Neuronal stem cell (in vitro differentiated cells): ENCODE measurements at regions not wholly inside any gene's neighbourhood (a gene's known extent, or its start where the extent isn't known, plus 50 kb on each side); places are given as distances from the start of the nearest gene placed in this dataset.

Experiments used
- DNase-seq: peaks from one replicate; pipeline ENCODE4 v3.0.0-alpha.2; 2013; ENCODE audit warnings: low spot score
- H2AFZ ChIP-seq: one replicate; pipeline ENCODE4 v1.6.1; 2013; ENCODE audit warnings: mild to moderate bottlenecking, low read length, inconsistent platforms
- H2AK5ac ChIP-seq: 2 replicates; pipeline ENCODE4 v1.6.1; 2013; ENCODE audit warnings: low read depth, mild to moderate bottlenecking, inconsistent platforms, low read length, moderate library complexity, mixed read lengths
- H2BK120ac ChIP-seq: 2 replicates; pipeline ENCODE4 v1.6.1; 2013; ENCODE audit warnings: low read depth, mild to moderate bottlenecking, inconsistent platforms, low read length, moderate library complexity, mixed read lengths
- H2BK12ac ChIP-seq: one replicate; pipeline ENCODE4 v1.6.1; 2013; ENCODE audit warnings: low read length, inconsistent platforms
- H2BK15ac ChIP-seq: 2 replicates; pipeline ENCODE4 v1.6.1; 2013; ENCODE audit warnings: mild to moderate bottlenecking, low read length, inconsistent platforms, mixed read lengths
- H2BK5ac ChIP-seq: one replicate; pipeline ENCODE4 v1.6.1; 2013; ENCODE audit warnings: inconsistent platforms, mild to moderate bottlenecking, low read length, moderate library complexity
- H3K14ac ChIP-seq: one replicate; pipeline ENCODE4 v1.6.1; 2013; ENCODE audit warnings: low read length, inconsistent platforms
- H3K18ac ChIP-seq: 2 replicates; pipeline ENCODE4 v1.6.1; 2013; ENCODE audit warnings: low read length, inconsistent platforms
- H3K23ac ChIP-seq: 2 replicates; pipeline ENCODE4 v1.6.1; 2013; ENCODE audit warnings: low read depth, mild to moderate bottlenecking, mixed read lengths, low read length, inconsistent platforms; ENCODE audit not compliant: poor library complexity
- H3K27ac ChIP-seq: replicated peaks from 3 replicates; pipeline ENCODE4 v1.5.1; 2013; ENCODE audit warnings: low read length, inconsistent platforms
- H3K27me3 ChIP-seq, 3 experiments: 2 replicates each; pipeline ENCODE4 v1.6.1; 2013; ENCODE audit warnings: low read length in 3 of 3, mild to moderate bottlenecking in 2 of 3, inconsistent platforms in 1 of 3, low read depth in 1 of 3, mixed read lengths in 1 of 3, moderate library complexity in 1 of 3; ENCODE audit not compliant: control insufficient read depth in 3 of 3, insufficient read depth in 3 of 3
- H3K36me3 ChIP-seq, 2 donors: replicated peaks in 1 of 2; 2 replicates each; pipeline ENCODE4 v1.6.1; 2013; ENCODE audit warnings: low read length in 2 of 2; ENCODE audit not compliant: control insufficient read depth in 2 of 2, insufficient read depth in 2 of 2
- H3K4ac ChIP-seq: 2 replicates; pipeline ENCODE4 v1.6.1; 2013; ENCODE audit warnings: inconsistent platforms, mild to moderate bottlenecking, low read length, moderate library complexity
- H3K4me1 ChIP-seq, 2 donors: 1 replicate in 1 of 2; 2 replicates in 1 of 2; pipeline ENCODE4 v1.6.1; 2013; ENCODE audit warnings: low read length in 2 of 2, low read depth in 1 of 2; ENCODE audit not compliant: control insufficient read depth in 2 of 2, insufficient read depth in 1 of 2
- H3K4me2 ChIP-seq: one replicate; pipeline ENCODE4 v1.6.1; 2013; ENCODE audit warnings: mild to moderate bottlenecking, low read length, inconsistent platforms; ENCODE audit not compliant: insufficient read depth, poor library complexity, severe bottlenecking
- H3K4me3 ChIP-seq, 2 donors: 2 replicates each; pipeline ENCODE4 v1.5.1; 2013; ENCODE audit warnings: low read length in 2 of 2, mild to moderate bottlenecking in 2 of 2, inconsistent platforms in 1 of 2, moderate library complexity in 1 of 2
- H3K79me1 ChIP-seq: one replicate; pipeline ENCODE4 v1.6.1; 2013; ENCODE audit warnings: low read depth, mild to moderate bottlenecking, inconsistent platforms, low read length, moderate library complexity
- H3K9ac ChIP-seq: one replicate; pipeline ENCODE4 v1.6.1; 2013; ENCODE audit warnings: mild to moderate bottlenecking, low read depth, low read length, inconsistent platforms; ENCODE audit not compliant: poor library complexity
- H3K9me3 ChIP-seq, 2 donors: replicated peaks in 1 of 2; 2 replicates each; pipeline versions ENCODE3 to v1.6.1; 2013; ENCODE audit warnings: low read length in 2 of 2, mild to moderate bottlenecking in 2 of 2, inconsistent platforms in 1 of 2, low read depth in 1 of 2, mixed read lengths in 1 of 2, moderate library complexity in 1 of 2; ENCODE audit not compliant: control insufficient read depth in 2 of 2, insufficient read depth in 1 of 2
- H4K8ac ChIP-seq: one replicate; pipeline ENCODE4 v1.6.1; 2013; ENCODE audit warnings: low read depth, mild to moderate bottlenecking, inconsistent platforms, low read length, moderate library complexity
- H4K91ac ChIP-seq: one replicate; pipeline ENCODE4 v1.6.1; 2013; ENCODE audit warnings: low read length, low read depth, mild to moderate bottlenecking, inconsistent platforms; ENCODE audit not compliant: poor library complexity
- WGBS, 2 donors: extraction: QIAGEN DNeasy Blood & Tissue Kit; methylation state at CpG; one replicate each; pipeline ENCODE4 v1.1.7; 2013; ENCODE audit warnings: missing lambda C conversion rate in 2 of 2, mixed read lengths in 1 of 2; ENCODE audit not compliant: insufficient read length in 2 of 2, insufficient replicate concordance in 1 of 2; ENCODE audit errors: extremely low coverage in 2 of 2; 5-methylcytosine and 5-hydroxymethylcytosine counted together

DNA sequence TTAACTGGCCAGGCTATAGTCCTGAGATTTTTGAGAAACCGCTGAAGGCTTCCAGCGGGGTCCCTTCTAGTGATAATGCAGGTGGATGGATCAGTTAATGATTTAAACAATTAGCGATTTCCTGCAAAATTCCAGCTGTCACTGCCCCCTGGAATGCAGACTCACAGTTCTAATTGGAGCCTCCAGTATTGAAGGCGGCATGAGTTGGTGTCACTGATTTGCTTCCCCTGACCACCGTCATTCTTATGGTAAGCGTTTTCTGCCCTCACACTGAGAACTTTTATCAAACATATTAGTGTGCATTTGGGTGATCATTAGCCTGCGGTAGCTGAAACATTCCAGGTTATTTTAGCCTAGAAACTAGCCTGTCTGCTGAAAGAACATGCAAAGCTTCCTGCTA lies 99.1 kb downstream of the TMSB4Y start:
- no peak overlapping the region for H2AK5ac ChIP-seq
- no peak overlapping the region for H2BK5ac ChIP-seq
- H2BK120ac ChIP-seq, result no peak overlapping the region
- no CpG with 5 or more reads among the region's 7 CpGs for WGBS, 2 donors
- no peak overlapping the region for H3K18ac ChIP-seq
- no peak overlapping the region for H4K8ac ChIP-seq
- H3K4me1 ChIP-seq, result peaks cover 0 to 3% of the 10 kb centered on the region in 2 donors
- H2BK15ac ChIP-seq, result no peak overlapping the region
- H3K9ac ChIP-seq, result no peak overlapping the region
- no peak overlapping the region for H3K23ac ChIP-seq
- no peak overlapping the region for H3K14ac ChIP-seq
- no peaks in the 10 kb centered on the region for H3K79me1 ChIP-seq
- H3K4me2 ChIP-seq, result no peak overlapping the region
- H3K36me3 ChIP-seq, result no peaks in the 10 kb centered on the region
- no peak overlapping the region for H3K4me3 ChIP-seq
- H3K4ac ChIP-seq, result no peak overlapping the region
- H3K27ac ChIP-seq, result no peak overlapping the region
- no peak overlapping the region for H4K91ac ChIP-seq
- DNase-seq, result peak; percentile 26
- no peak overlapping the region for H2BK12ac ChIP-seq
- H3K9me3 ChIP-seq, result no peaks in the 10 kb centered on the region
- H2AFZ ChIP-seq, result no peak overlapping the region
- H3K27me3 ChIP-seq, result no peaks in the 10 kb centered on the region

DNA sequence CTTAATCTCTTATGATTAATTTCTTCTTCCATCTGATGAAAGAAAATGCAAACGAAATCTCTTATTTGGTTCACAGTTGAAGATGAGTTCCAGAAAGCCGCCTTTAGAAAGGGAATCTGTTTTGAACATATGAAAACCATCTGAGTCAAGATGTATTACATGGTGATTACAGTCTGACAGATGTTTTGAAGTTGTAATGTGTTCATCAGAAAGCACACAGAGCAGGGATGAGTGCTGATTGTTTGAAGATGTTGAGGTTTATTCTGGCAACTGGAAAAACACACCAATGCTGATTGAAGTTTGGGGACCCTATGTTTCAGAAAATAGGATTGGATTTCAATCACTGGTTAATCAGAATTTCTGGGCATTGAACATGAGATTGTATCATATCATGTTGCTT lies 99.7 kb downstream of the TMSB4Y start:
- Histone ChIP-seq H3K79me1 (no peaks in the 10 kb centered on the region), H3K18ac (no peak overlapping the region), H4K8ac (no peak overlapping the region), H2BK12ac (no peak overlapping the region), H3K27ac (no peak overlapping the region), H2AFZ (no peak overlapping the region), H3K27me3 (no peaks in the 10 kb centered on the region), H3K23ac (no peak overlapping the region), H4K91ac (no peak overlapping the region), H3K4me3 (no peak overlapping the region), H3K4me1 (peaks cover 0 to 3% of the 10 kb centered on the region in 2 donors), H2AK5ac (no peak overlapping the region), H3K9me3 (no peaks in the 10 kb centered on the region), H3K9ac (no peak overlapping the region), H2BK5ac (no peak overlapping the region), H3K4me2 (no peak overlapping the region), H2BK15ac (no peak overlapping the region), H3K36me3 (no peaks in the 10 kb centered on the region), H3K14ac (no peak overlapping the region), H2BK120ac (no peak overlapping the region), H3K4ac (no peak overlapping the region)
- no CpG with 5 or more reads among the region's 2 CpGs for WGBS, 2 donors
- no peak for DNase-seq

DNA sequence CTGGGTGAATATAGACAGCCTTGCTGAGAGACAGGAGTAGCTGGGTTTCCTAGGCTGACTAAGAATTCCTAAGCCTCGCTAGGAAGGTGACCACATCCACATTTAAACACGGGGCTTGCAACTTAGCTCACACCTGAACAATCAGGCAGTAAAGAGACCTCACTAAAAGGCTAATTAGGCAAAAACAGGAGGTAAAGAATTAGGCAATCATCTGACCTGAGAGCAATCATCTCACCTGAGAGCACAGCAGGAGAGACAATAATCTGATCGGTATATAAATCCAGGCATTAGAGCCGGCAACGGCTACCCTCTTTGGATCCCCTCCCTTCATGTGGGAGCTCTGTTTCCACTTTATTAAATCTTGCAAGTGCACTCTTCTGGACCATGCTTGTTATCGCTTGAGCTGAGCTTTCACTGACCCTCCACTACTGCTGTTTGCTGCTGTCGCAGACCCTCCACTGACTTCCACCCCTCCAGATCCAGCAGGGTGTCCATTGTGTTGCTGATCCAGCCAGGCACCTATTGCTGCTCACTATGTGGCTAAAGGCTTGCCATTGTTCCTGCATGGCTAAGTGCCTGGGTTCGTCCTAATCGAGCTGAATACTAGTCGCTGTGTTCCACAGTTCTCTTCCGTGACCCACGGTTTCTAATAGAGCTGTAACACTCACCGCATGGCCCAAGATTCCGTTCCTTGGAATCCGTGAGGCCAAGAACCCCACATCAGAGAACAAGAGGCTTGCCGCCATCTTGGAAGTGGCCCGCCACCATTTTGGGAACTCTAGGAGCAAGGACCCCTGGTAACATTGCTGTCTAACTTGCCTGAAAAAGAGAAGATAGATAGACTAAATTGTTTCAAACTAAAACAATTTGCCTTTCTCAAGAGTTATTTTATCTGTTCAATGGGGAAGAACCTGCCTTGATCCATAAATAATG lies 100.7 kb downstream of the TMSB4Y start:
- H2BK5ac ChIP-seq, result no peak overlapping the region
- H3K4me1 ChIP-seq, result peaks cover 0 to 3% of the 10 kb centered on the region in 2 donors
- peak; percentile 3 for DNase-seq
- no CpG with 5 or more reads among the region's 17 CpGs for WGBS, 2 donors
- H3K79me1 ChIP-seq, result no peaks in the 10 kb centered on the region
- no peak overlapping the region for H3K4me3 ChIP-seq
- H3K14ac ChIP-seq, result no peak overlapping the region
- peak overlapping the region; percentile 23 for H3K4me2 ChIP-seq
- H3K23ac ChIP-seq, result no peak overlapping the region
- no peaks in the 10 kb centered on the region for H3K9me3 ChIP-seq
- H3K27ac ChIP-seq, result peak overlapping the region; percentile 78
- H4K91ac ChIP-seq, result no peak overlapping the region
- H2BK120ac ChIP-seq, result no peak overlapping the region
- H3K4ac ChIP-seq, result no peak overlapping the region
- no peak overlapping the region for H3K18ac ChIP-seq
- H3K36me3 ChIP-seq, result no peaks in the 10 kb centered on the region
- no peaks in the 10 kb centered on the region for H3K27me3 ChIP-seq
- no peak overlapping the region for H2AFZ ChIP-seq
- no peak overlapping the region for H3K9ac ChIP-seq
- no peak overlapping the region for H2BK15ac ChIP-seq
- no peak overlapping the region for H2BK12ac ChIP-seq
- H2AK5ac ChIP-seq, result no peak overlapping the region
- no peak overlapping the region for H4K8ac ChIP-seq

DNA sequence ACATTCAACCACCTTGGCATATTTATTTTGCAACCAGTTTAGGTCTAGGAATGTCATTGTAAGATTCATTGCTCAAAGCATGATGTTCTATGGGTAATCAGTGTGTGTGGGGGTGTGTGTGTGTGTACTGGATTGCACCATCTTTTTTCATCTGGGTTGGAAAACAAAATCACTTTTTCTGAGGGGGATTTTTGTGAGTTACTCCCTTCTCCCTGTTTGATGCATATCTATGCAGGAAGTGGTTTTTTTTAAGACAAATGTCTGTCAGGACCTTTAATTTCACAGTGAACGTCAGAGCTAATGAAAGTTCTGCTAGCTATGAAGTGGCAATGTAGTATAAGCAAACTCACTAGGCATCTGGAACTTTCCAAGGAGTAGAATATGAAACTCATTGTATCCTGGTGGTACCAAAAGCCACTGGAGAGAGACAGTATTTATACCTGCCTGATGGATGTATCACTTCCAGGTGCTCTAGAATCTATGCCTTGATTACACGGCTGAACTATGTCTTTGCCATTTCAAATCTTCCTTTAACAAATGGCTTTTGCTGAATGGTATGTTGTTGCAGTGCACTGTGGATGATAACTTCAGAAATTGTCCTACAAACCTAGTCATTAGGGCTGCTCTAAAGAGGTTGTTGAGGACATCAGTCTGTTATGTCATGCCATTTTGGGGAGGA lies 101.5 kb downstream of the TMSB4Y start:
- H3K4me1 ChIP-seq, result peaks cover 0 to 3% of the 10 kb centered on the region in 2 donors
- no peak overlapping the region for H4K91ac ChIP-seq
- H2AFZ ChIP-seq, result no peak overlapping the region
- no peak overlapping the region for H3K4me3 ChIP-seq
- no peaks in the 10 kb centered on the region for H3K9me3 ChIP-seq
- no peak overlapping the region for H3K18ac ChIP-seq
- DNase-seq, result no peak
- no peak overlapping the region for H3K4ac ChIP-seq
- H3K27me3 ChIP-seq, result no peaks in the 10 kb centered on the region
- no peak overlapping the region for H4K8ac ChIP-seq
- peak overlapping the region; percentile 39 for H3K27ac ChIP-seq
- no peak overlapping the region for H2AK5ac ChIP-seq
- H3K36me3 ChIP-seq, result no peaks in the 10 kb centered on the region
- no peak overlapping the region for H3K14ac ChIP-seq
- no peak overlapping the region for H2BK15ac ChIP-seq
- no peak overlapping the region for H3K4me2 ChIP-seq
- no peak overlapping the region for H2BK120ac ChIP-seq
- H3K79me1 ChIP-seq, result no peaks in the 10 kb centered on the region
- no peak overlapping the region for H3K9ac ChIP-seq
- WGBS, 2 donors, result no CpG with 5 or more reads among the region's 2 CpGs
- no peak overlapping the region for H3K23ac ChIP-seq
- H2BK5ac ChIP-seq, result no peak overlapping the region
- no peak overlapping the region for H2BK12ac ChIP-seq
